ENCODE measurements at regions not wholly inside any gene's neighbourhood (a gene's known extent, or its start where the extent isn't known, plus 50 kb on each side); places are given as distances from the start of the nearest gene placed in this dataset.

GRCh38 chr1:230542681-230543080 is 99.6 kb upstream of the COG2 start:
- TF ChIP-seq POLR2A (IDR thresholded peaks at IDR 0.05) (no peak), CTCF (IDR thresholded peaks at IDR 0.05 in 4 of 5, conservative IDR thresholded peaks at IDR 0.05 in 1 of 5) (no peak)

All from gastrocnemius medialis (tissue), 4 donors.